HCT116 (cell line): ENCODE measurements at regions not wholly inside any gene's neighbourhood (a gene's known extent, or its start where the extent isn't known, plus 50 kb on each side); places are given as distances from the start of the nearest gene placed in this dataset.

ENCODE experiments used
- ATAC-seq: fragments of 200-7000 bp; cut with Tn5 transposase; 2 replicates; pipeline ENCODE4 v1.9.1; 2020; ENCODE audit warnings: mild to moderate bottlenecking, moderate library complexity
- BruUV-seq: library from RNA; stranded (reverse); fragments of 400-500 nt; replicated peaks from 2 replicates; lab custom pipeline; 2021; lab: Mats Ljungman, UMichigan
- CTCF ChIA-PET: fragments of 300-600 bp; sonication (Branson Sonifier 250); formaldehyde crosslinking; loops from one replicate; lab custom pipeline; 2021; ENCODE audit warnings: antibody characterized with exemption; lab: Charles Lee
- POLR2A ChIA-PET: fragments of 300-600, 350-600 bp; sonication (Branson Sonifier 250); formaldehyde crosslinking; loops from one replicate; lab custom pipeline; 2021; ENCODE audit warnings: antibody characterized with exemption; lab: Charles Lee
- RAD21 ChIA-PET, 2 experiments: fragments of 300-600 bp; sonication (Branson Sonifier 250); formaldehyde crosslinking; loops; one replicate each; lab custom pipeline; 2023; ENCODE audit warnings: low total read pairs in 2 of 2; ENCODE audit not compliant: uncharacterized antibody in 2 of 2, unreplicated experiment in 2 of 2, low non-redundant PET in 1 of 2; lab: Charles Lee
- DNase-seq: peaks from one replicate; pipeline ENCODE4 v3.0.0-alpha.2; 2010; ENCODE audit warnings: low read depth, low spot score
- H2AFZ ChIP-seq: fragments of 200-600 bp; shearing (Covaris generic), sonication (generic); 2 replicates; pipeline ENCODE4 v1.6.1; 2017; ENCODE audit warnings: low read depth, mixed run types, mixed read lengths, antibody characterized with exemption, low read length; ENCODE audit not compliant: poor library complexity, severe bottlenecking
- H3K27ac ChIP-seq: 2 replicates; pipeline ENCODE4 v1.5.1; 2012; ENCODE audit warnings: low read depth, low read length
- H3K27me3 ChIP-seq: fragments of 200-600 bp; sonication (generic); 2 replicates; pipeline ENCODE4 v1.6.1; 2016; ENCODE audit warnings: mixed run types, low read length, mixed read lengths; ENCODE audit not compliant: insufficient read depth
- H3K36me3 ChIP-seq, 2 experiments: fragments of 200-500 bp in 1 of 2; fragments of 200-600 bp in 1 of 2; sonication (Bioruptor generic) in 1 of 2; sonication (generic) in 1 of 2; 2 replicates each; pipeline versions ENCODE4 v1.5.1 to v1.6.1; 2014 to 2016; ENCODE audit warnings: low read length in 2 of 2, inconsistent platforms in 1 of 2, mixed read lengths in 1 of 2, mixed run types in 1 of 2; ENCODE audit not compliant: insufficient read depth in 2 of 2, control insufficient read depth in 1 of 2
- H3K4me1 ChIP-seq, 2 experiments: fragments of 200-600 bp in 1 of 2; sonication (generic) in 1 of 2; 2 replicates each; pipeline versions ENCODE4 v1.5.1 to v1.6.1; 2012 to 2017; ENCODE audit warnings: low read length in 2 of 2, inconsistent platforms in 1 of 2, mild to moderate bottlenecking in 1 of 2, mixed read lengths in 1 of 2, mixed run types in 1 of 2, moderate library complexity in 1 of 2; ENCODE audit not compliant: insufficient read depth in 2 of 2, control insufficient read depth in 1 of 2
- H3K4me2 ChIP-seq: fragments of 200-600 bp; sonication (generic); 2 replicates; pipeline ENCODE4 v1.6.1; 2017; ENCODE audit warnings: mixed run types, low read length, mixed read lengths
- H3K4me3 ChIP-seq, 2 experiments: fragments of 200-600 bp in 1 of 2; sonication (generic) in 1 of 2; replicated peaks in 1 of 2; 2 replicates each; pipeline ENCODE4 v1.5.1; 2011 to 2016; ENCODE audit warnings: low read length in 2 of 2, control low read depth in 1 of 2, low read depth in 1 of 2, mild to moderate bottlenecking in 1 of 2, mixed read lengths in 1 of 2, mixed run types in 1 of 2
- H3K79me2 ChIP-seq: fragments of 200-600 bp; sonication (generic); 2 replicates; pipeline ENCODE4 v1.6.1; 2017; ENCODE audit warnings: mild to moderate bottlenecking, mixed run types, low read length, moderate library complexity, mixed read lengths; ENCODE audit not compliant: insufficient read depth
- H3K9ac ChIP-seq: fragments of 200-600 bp; sonication (generic); 2 replicates; pipeline ENCODE4 v1.6.1; 2016; ENCODE audit warnings: low read length, mixed read lengths
- H3K9me2 ChIP-seq: fragments of 200-600 bp; sonication (generic), shearing (Covaris generic); 2 replicates; pipeline ENCODE4 v1.6.1; 2017; ENCODE audit warnings: mixed run types, mild to moderate bottlenecking, moderate library complexity; ENCODE audit not compliant: insufficient read depth
- H3K9me3 ChIP-seq, 2 experiments: fragments of 200-500 bp in 1 of 2; fragments of 200-600 bp in 1 of 2; sonication (Bioruptor generic) in 1 of 2; sonication (generic) in 1 of 2; 2 replicates each; pipeline ENCODE4 v1.6.1; 2014 to 2017; ENCODE audit warnings: low read length in 2 of 2, mixed read lengths in 2 of 2, inconsistent platforms in 1 of 2, low read depth in 1 of 2, mild to moderate bottlenecking in 1 of 2, mixed run types in 1 of 2, moderate library complexity in 1 of 2; ENCODE audit not compliant: control insufficient read depth in 1 of 2, insufficient read depth in 1 of 2
- H4K20me1 ChIP-seq: fragments of 200-600 bp; sonication (generic), shearing (Covaris generic); 2 replicates; pipeline ENCODE4 v1.6.1; 2017; ENCODE audit warnings: mixed run types, mild to moderate bottlenecking, moderate library complexity; ENCODE audit not compliant: insufficient read depth
- CBX3 ChIP-seq: IDR thresholded peaks from 2 replicates; pipeline ENCODE4 v1.6.1; 2012; ENCODE audit warnings: low read depth
- EGR1 ChIP-seq: IDR thresholded peaks from 2 replicates; pipeline ENCODE4 v1.6.1; 2012; ENCODE audit warnings: low read depth
- EZH2 ChIP-seq: fragments of 200-600 bp; sonication (generic); IDR thresholded peaks from 2 replicates; pipeline ENCODE4 v1.6.1; 2017; ENCODE audit warnings: antibody characterized with exemption, mixed run types
- EZH2phosphoT487 ChIP-seq: fragments of 200-600 bp; IDR thresholded peaks from 2 replicates; pipeline ENCODE4 v1.6.1; 2018; ENCODE audit warnings: antibody characterized with exemption, borderline replicate concordance
- FOSL1 ChIP-seq: IDR thresholded peaks from 2 replicates; pipeline ENCODE4 v1.6.1; 2012; ENCODE audit warnings: low read depth
- JUND ChIP-seq: IDR thresholded peaks from 2 replicates; pipeline ENCODE4 v1.6.1; 2012
- POLR2AphosphoS5 ChIP-seq: IDR thresholded peaks from 2 replicates; pipeline ENCODE4 v1.6.1; 2011; ENCODE audit warnings: mild to moderate bottlenecking, low read depth, low read length, moderate library complexity
- SP1 ChIP-seq: IDR thresholded peaks from 2 replicates; pipeline ENCODE4 v1.6.1; 2012; ENCODE audit warnings: low read depth
- SRF ChIP-seq: IDR thresholded peaks from 2 replicates; pipeline ENCODE4 v1.6.1; 2012; ENCODE audit warnings: low read depth
- TCF7L2 ChIP-seq: IDR thresholded peaks from 2 replicates; pipeline ENCODE4 v1.7.0; 2011; ENCODE audit warnings: borderline replicate concordance, inconsistent platforms; ENCODE audit not compliant: insufficient read depth, insufficient read length; ENCODE audit errors: extremely low read depth
- YY1 ChIP-seq: IDR thresholded peaks from 2 replicates; pipeline ENCODE4 v1.6.1; 2011; ENCODE audit warnings: low read length, low read depth, moderate library complexity, mild to moderate bottlenecking; ENCODE audit not compliant: insufficient replicate concordance; ENCODE audit errors: extremely low read depth
- ZNF274 ChIP-seq: fragments of 200-500 bp; sonication (Bioruptor generic); IDR thresholded peaks from 2 replicates; pipeline ENCODE4 v1.6.1; 2014; ENCODE audit warnings: mild to moderate bottlenecking, low read depth, low read length, inconsistent platforms
- intact Hi-C: fragments of 100-400 bp; cut with micrococcal nuclease; formaldehyde crosslinking; loops from 2 replicates; pipeline ENCODE4 v1.10.0; 2022
- TF ChIP-seq, protein P1 (sequence below), 3 experiments: fragments of 200-600 bp in 1 of 3; sonication (generic) in 1 of 3; IDR thresholded peaks in 2 of 3; conservative IDR thresholded peaks in 1 of 3; 2 replicates each; pipeline ENCODE4 v1.5.1; 2012 to 2017; ENCODE audit warnings: low read depth in 2 of 3, low read length in 2 of 3, antibody characterized with exemption in 1 of 3, borderline replicate concordance in 1 of 3, control low read depth in 1 of 3, mild to moderate bottlenecking in 1 of 3, mixed read lengths in 1 of 3, mixed run types in 1 of 3, moderate library complexity in 1 of 3; ENCODE audit not compliant: insufficient read depth in 1 of 3
- TF ChIP-seq, protein P2 (sequence below): IDR thresholded peaks from 2 replicates; pipeline ENCODE4 v1.6.1; 2011; ENCODE audit warnings: mild to moderate bottlenecking, low read length, moderate library complexity; ENCODE audit not compliant: insufficient replicate concordance; ENCODE audit errors: extremely low read depth

DNA sequence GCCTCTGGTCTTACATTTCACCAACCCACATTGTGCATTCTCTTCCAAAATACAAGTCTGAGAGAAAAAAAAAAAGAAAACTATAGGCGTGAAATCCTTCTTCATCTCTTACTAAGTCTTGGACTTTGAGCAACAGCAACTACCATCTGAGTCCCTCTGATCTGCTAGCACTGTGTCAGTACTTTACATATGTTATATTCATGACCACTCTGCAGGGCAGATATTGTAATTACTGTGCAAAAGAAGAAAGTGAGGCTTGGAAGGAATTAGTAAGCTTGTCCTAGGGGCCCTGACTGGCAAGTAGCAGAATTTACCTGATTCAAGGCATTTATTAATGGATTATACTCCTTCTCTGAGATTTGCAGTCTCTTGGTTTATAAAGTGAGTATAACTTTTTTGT is 52.7 kb upstream of the EED start:
- TF ChIP-seq, protein P1, sequence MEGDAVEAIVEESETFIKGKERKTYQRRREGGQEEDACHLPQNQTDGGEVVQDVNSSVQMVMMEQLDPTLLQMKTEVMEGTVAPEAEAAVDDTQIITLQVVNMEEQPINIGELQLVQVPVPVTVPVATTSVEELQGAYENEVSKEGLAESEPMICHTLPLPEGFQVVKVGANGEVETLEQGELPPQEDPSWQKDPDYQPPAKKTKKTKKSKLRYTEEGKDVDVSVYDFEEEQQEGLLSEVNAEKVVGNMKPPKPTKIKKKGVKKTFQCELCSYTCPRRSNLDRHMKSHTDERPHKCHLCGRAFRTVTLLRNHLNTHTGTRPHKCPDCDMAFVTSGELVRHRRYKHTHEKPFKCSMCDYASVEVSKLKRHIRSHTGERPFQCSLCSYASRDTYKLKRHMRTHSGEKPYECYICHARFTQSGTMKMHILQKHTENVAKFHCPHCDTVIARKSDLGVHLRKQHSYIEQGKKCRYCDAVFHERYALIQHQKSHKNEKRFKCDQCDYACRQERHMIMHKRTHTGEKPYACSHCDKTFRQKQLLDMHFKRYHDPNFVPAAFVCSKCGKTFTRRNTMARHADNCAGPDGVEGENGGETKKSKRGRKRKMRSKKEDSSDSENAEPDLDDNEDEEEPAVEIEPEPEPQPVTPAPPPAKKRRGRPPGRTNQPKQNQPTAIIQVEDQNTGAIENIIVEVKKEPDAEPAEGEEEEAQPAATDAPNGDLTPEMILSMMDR (IDR thresholded peaks at IDR 0.05 in 2 of 3, conservative IDR thresholded peaks at IDR 0.05 in 1 of 3; ENCODE audit: borderline replicate concordance in 1 of 3, insufficient read depth in 1 of 3, low read depth in 2 of 3, low read length in 2 of 3) = no peak
- Histone ChIP-seq H3K4me2 (no peak overlapping the region), H3K27me3 (no peaks in the 10 kb centered on the region), H3K9me3 (no peaks in the 10 kb centered on the region), H3K79me2 (no peaks in the 10 kb centered on the region), H3K36me3 (no peaks in the 10 kb centered on the region), H4K20me1 (no peaks in the 10 kb centered on the region), H3K4me3 (no peak overlapping the region), H2AFZ (no peak overlapping the region), H3K27ac (no peak overlapping the region), H3K4me1 (peaks cover 4 to 22% of the 10 kb centered on the region in 2 experiments; a peak in 3 of 4 replicates), H3K9me2 (no peaks in the 10 kb centered on the region), H3K9ac (no peak overlapping the region)
- RAD21 ChIA-PET = no interaction called here
- DNase-seq (no peak), ATAC-seq (no peak)
- intact Hi-C loops = loop anchor here (10.0 kb wide), 1 partner anchor 587 kb away; no protein-coding TSS in a partner anchor
- BruUV-seq = no TSS peak
- POLR2A ChIA-PET = no interaction called here
- CTCF ChIA-PET = no interaction called here

DNA sequence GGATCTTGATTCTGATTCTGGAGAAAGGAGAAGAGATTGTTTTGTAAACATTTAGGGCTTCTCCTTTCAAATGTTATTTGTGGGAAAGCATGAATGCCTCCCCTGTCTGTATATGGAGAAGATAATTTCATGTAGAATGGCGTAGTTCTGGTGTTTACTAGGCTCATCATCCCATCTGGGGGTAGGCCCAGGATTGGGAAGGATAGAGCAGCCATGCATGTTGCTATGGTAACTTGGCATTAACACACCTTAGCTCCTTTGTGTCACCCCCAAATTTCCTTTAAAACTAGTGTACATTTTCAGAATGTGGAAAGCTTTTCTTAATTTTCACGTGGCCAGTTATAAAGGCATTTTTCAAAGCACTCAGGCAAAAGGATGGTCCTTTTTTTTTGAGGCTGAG is 57.5 kb upstream of the EED start:
- CTCF ChIA-PET = no interaction called here
- RAD21 ChIA-PET = no interaction called here
- POLR2A ChIA-PET = no interaction called here
- TF ChIP-seq YY1 (no peak), SP1 (no peak), EZH2phosphoT487 (no peak), CBX3 (no peak), JUND (no peak), ZNF274 (no peak), EZH2 (no peak), POLR2AphosphoS5 (no peak), EGR1 (no peak), TCF7L2 (no peak), SRF (no peak), FOSL1 (no peak)
- TF ChIP-seq, protein P2, sequence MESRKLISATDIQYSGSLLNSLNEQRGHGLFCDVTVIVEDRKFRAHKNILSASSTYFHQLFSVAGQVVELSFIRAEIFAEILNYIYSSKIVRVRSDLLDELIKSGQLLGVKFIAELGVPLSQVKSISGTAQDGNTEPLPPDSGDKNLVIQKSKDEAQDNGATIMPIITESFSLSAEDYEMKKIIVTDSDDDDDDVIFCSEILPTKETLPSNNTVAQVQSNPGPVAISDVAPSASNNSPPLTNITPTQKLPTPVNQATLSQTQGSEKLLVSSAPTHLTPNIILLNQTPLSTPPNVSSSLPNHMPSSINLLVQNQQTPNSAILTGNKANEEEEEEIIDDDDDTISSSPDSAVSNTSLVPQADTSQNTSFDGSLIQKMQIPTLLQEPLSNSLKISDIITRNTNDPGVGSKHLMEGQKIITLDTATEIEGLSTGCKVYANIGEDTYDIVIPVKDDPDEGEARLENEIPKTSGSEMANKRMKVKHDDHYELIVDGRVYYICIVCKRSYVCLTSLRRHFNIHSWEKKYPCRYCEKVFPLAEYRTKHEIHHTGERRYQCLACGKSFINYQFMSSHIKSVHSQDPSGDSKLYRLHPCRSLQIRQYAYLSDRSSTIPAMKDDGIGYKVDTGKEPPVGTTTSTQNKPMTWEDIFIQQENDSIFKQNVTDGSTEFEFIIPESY = no peak
- TF ChIP-seq, protein P1 (IDR thresholded peaks at IDR 0.05 in 2 of 3, conservative IDR thresholded peaks at IDR 0.05 in 1 of 3; ENCODE audit: borderline replicate concordance in 1 of 3, insufficient read depth in 1 of 3, low read depth in 2 of 3, low read length in 2 of 3) = no peak

More for the DNA sequence above, 57.5 kb upstream of the EED start:
- no peaks in the 10 kb centered on the region for H3K27me3 ChIP-seq
- peaks cover 0 to 15% of the 10 kb centered on the region in 2 experiments; a peak in 2 of 4 replicates for H3K4me1 ChIP-seq
- H3K9ac ChIP-seq = no peak overlapping the region
- H3K4me3 ChIP-seq = no peak overlapping the region
- DNase-seq (no peak), ATAC-seq (no peak)
- no TSS peak for BruUV-seq
- no peaks in the 10 kb centered on the region for H4K20me1 ChIP-seq
- H3K79me2 ChIP-seq = no peaks in the 10 kb centered on the region
- no peaks in the 10 kb centered on the region for H3K36me3 ChIP-seq
- H2AFZ ChIP-seq = no peak overlapping the region
- no peak overlapping the region for H3K27ac ChIP-seq
- H3K4me2 ChIP-seq = no peak overlapping the region
- intact Hi-C loops = no loop called here
- no peaks in the 10 kb centered on the region for H3K9me3 ChIP-seq
- H3K9me2 ChIP-seq = no peaks in the 10 kb centered on the region
